NCI-H524 (cell line): ENCODE measurements at regions not wholly inside any gene's neighbourhood (a gene's known extent, or its start where the extent isn't known, plus 50 kb on each side); places are given as distances from the start of the nearest gene placed in this dataset.
"Not testable (repeated sequence)": the region's sequence is repeated elsewhere in the genome, so short reads cannot be mapped to it uniquely, and the experiment has no call there.

Source experiments
- DNase-seq, 2 experiments: peaks; one replicate each; lab custom pipeline; 2025; lab: John Stamatoyannopoulos, UW

GRCh38 chr2:54065411-54065810 lies 50.0 kb upstream of the ACYP2 start:
- peak; percentile 27 to 92 for DNase-seq

GRCh38 chr2:54063967-54064535 lies 51.4 kb upstream of the ACYP2 start:
- DNase-seq, result no peak

- no peak for DNase-seq
Measured at GRCh38 chr2:54062401-54062800, 53.0 kb upstream of the ACYP2 start.

GRCh38 chr2:54061272-54061671 lies 54.1 kb upstream of the ACYP2 start:
- DNase-seq, result no peak

GRCh38 chr2:54059986-54060385 lies 55.4 kb upstream of the ACYP2 start:
- DNase-seq, result no peak

GRCh38 chr2:54059504-54059903 lies 55.9 kb upstream of the ACYP2 start:
- no peak for DNase-seq

GRCh38 chr2:54058449-54058848 lies 57.0 kb upstream of the ACYP2 start:
- no peak for DNase-seq

- no peak for DNase-seq
Measured at GRCh38 chr2:54054774-54055173, 60.6 kb upstream of the ACYP2 start.

GRCh38 chr2:54054271-54054670 lies 61.1 kb upstream of the ACYP2 start:
- no peak for DNase-seq

- no peak for DNase-seq
Measured at GRCh38 chr2:54053830-54054229, 61.6 kb upstream of the ACYP2 start.

GRCh38 chr2:54052825-54053718 lies 62.3 kb upstream of the ACYP2 start:
- no peak for DNase-seq

GRCh38 chr2:54050445-54050844 lies 65.0 kb upstream of the ACYP2 start:
- DNase-seq, result no peak

- DNase-seq, result no peak
Measured at GRCh38 chr2:54049365-54049764, 66.0 kb upstream of the ACYP2 start.

- not testable (repeated sequence) for DNase-seq
Measured at GRCh38 chr2:54048896-54049295, 66.5 kb upstream of the ACYP2 start.

- no peak for DNase-seq
Measured at GRCh38 chr2:54048117-54048785, 67.2 kb upstream of the ACYP2 start.

GRCh38 chr2:54047658-54048057 lies 67.8 kb upstream of the ACYP2 start:
- DNase-seq, result no peak

GRCh38 chr2:54047091-54047490 lies 68.3 kb upstream of the ACYP2 start:
- no peak for DNase-seq

- DNase-seq, result no peak
Measured at GRCh38 chr2:54042897-54043620, 72.3 kb upstream of the PSME4 start.

- no peak for DNase-seq
Measured at GRCh38 chr2:54042341-54042740, 71.5 kb upstream of the PSME4 start.

- no peak for DNase-seq
Measured at GRCh38 chr2:54041135-54041534, 70.3 kb upstream of the PSME4 start.

- DNase-seq, result no peak
Measured at GRCh38 chr2:54040685-54041084, 69.9 kb upstream of the PSME4 start.

- DNase-seq, result no peak
Measured at GRCh38 chr2:54040250-54040649, 69.5 kb upstream of the PSME4 start.
